ENCODE measurements at regions not wholly inside any gene's neighbourhood (a gene's known extent, or its start where the extent isn't known, plus 50 kb on each side); places are given as distances from the start of the nearest gene placed in this dataset.
"Not testable (repeated sequence)": the region's sequence is repeated elsewhere in the genome, so short reads cannot be mapped to it uniquely, and the experiment has no call there.

GRCh38 chr20:57107208-57107607 lies 159.2 kb downstream of the BMP7 start:
- ChIA-PET POLR2A (no interaction called here), CTCF (no interaction called here)

GRCh38 chr20:57108218-57108617 lies 158.2 kb downstream of the BMP7 start:
- POLR2A ChIA-PET, result no interaction called here
- CTCF ChIA-PET, result no interaction called here

DNA sequence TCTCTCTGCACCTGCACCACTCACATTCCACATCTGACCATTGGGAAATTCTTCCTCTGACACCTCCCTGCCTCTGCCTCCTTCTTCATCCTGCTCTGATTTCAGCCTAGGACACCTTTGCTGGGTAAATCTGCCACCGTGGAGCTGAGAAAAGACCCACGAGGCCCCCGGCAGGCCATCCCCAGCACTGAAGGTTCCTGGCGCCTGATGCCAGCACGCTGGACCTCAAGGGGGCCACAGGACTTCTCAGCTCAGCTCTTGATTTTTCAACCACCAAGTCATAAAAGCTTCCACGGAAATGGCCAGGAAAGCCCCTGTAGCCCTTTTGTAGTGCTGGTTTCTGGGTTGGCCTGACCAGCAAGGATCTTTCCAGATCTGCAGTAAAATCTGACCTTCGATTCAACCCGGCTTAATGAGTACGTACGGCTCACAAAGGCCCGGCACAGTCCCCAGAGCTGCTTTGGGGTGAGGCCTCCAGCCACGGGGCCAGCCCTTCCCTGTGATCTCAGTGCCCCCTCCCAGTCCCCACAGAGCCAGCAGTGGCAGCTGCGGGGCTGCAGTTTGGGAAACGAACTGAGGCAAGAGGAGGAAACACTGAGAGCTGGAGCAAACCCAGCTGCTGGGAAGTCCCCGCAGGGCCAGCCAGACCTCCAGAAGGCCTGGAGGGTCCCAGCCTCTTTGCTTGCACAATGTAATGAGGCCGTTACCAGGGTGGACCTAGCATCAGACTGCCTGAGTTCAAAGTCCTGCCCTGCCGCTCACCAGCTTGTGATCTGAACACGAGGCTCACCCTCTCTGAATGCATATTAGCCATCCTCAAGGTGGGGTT lies 157.5 kb downstream of the BMP7 start:
- POLR2A ChIA-PET, result no interaction called here
- CTCF ChIA-PET, result no interaction called here

DNA sequence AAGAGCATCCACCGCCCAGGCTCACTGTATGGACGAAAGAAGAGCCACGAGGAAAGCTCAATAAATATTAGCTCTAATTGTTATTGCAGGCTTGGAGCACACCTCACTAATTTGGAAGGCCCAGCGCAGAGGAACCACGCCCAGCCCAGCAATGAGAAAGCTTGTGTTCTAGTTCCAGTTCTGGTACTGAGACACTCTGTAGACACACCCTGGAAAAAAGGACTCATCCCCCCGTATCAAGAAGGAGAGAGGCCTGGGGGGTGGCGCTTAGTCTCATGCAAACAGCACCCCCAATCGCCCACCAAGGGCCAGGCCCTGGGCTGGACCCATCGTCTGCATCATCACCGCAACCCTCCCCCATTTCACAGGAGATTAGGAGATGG lies 156.9 kb downstream of the BMP7 start:
- POLR2A ChIA-PET, result no interaction called here
- CTCF ChIA-PET, result no interaction called here

DNA sequence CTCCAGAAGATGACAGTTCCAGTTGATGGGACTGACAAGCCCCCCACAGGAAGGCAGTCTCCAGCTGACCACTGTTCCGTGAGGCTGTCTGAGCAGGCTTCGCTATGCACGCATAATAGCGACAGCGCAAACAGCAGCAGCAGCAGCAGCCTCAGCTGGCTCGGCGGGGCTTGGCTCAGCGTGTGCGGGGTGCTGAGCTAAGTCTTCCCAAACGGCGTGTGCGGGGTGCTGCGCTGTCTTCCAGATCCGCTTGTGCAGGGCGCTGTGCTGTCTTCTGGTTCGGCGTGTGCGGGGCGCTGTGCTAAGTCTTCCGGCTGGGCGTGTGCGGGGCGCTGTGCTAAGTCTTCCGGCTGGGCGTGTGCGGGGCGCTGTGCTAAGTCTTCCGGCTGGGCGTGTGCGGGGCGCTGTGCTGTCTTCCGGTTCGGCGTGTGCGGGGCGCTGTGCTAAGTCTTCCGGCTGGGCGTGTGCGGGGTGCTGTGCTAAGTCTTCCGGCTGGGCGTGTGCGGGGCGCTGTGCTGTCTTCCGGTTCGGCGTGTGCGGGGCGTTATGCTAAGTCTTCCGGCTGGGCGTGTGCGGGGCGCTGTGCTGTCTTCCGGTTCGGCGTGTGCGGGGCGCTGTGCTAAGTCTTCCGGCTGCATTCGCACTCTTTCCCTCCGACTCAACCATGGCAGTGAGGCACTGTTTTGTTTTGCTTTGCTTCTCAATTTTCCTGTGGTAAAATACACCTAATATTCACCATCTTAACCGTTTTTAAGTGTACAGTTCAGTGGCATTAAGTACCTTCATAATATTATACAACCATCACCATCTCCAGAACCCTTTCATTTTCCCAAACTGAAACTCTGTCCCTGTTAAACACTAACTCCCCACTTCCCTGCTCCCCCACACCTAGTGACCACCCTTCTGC lies 156.1 kb downstream of the BMP7 start:
- POLR2A ChIA-PET, CTCF ChIA-PET: not testable (repeated sequence)

DNA sequence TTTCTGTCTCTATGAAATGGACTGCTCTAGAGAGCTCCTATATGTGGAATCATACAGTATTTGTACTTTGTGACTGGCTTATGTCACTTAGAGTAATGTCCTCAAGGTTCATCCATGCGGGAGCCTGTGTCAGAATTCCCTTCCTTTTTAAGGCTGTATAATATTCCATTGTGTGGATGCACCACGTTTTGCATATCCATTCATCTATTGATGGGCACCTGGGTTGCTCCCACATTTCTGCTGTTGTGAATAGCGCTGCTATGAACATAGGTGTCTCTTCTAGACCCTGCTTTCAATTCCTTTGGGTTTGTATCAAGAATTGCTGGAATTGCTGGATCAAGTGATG lies 155.4 kb downstream of the BMP7 start:
- CTCF ChIA-PET, result no interaction called here
- POLR2A ChIA-PET, result no interaction called here

DNA sequence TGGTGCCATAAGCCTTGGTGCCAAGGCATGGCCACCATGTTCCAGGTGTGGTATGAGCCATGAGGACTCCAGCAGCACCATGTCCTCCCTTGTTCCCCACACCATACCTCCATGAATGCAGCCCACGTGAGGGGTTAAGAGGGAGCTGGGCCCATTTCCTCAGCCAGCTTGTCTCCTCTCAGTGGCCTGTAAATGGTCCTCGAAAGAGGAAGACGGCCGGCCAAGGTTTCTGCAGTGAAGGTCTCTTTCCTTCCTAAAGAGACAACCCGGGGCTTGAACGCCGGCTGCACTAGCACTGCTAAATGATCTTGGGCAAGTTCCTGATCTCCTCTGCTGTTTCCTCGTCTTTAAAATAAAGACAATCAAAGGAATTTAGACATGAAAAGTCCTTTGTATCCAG lies 154.0 kb downstream of the BMP7 start:
- POLR2A ChIA-PET, result no interaction called here
- CTCF ChIA-PET, result no interaction called here

- POLR2A ChIA-PET, result no interaction called here
- CTCF ChIA-PET, result no interaction called here
Measured at GRCh38 chr20:57114290-57115005, 152.0 kb downstream of the BMP7 start.

DNA sequence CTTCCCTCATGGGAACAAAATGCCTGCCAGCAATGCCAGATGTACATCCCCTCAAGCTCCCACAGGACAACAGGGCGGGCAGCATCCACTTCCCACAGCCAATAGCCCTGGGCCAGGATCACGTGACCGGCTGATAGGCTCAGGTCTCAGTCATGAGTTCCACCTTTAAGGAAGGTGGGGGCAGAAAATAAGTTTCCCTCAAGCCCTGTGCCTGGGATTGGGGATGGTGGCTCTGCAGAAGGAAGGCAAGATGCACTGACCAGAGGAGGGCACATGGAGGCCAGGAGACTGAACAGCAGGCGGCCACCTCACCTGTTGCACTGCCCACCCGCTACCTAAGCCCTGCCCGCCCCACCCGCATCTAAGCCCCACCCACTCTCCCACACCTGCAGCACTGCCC lies 149.1 kb downstream of the BMP7 start:
- CTCF ChIA-PET, result no interaction called here

DNA sequence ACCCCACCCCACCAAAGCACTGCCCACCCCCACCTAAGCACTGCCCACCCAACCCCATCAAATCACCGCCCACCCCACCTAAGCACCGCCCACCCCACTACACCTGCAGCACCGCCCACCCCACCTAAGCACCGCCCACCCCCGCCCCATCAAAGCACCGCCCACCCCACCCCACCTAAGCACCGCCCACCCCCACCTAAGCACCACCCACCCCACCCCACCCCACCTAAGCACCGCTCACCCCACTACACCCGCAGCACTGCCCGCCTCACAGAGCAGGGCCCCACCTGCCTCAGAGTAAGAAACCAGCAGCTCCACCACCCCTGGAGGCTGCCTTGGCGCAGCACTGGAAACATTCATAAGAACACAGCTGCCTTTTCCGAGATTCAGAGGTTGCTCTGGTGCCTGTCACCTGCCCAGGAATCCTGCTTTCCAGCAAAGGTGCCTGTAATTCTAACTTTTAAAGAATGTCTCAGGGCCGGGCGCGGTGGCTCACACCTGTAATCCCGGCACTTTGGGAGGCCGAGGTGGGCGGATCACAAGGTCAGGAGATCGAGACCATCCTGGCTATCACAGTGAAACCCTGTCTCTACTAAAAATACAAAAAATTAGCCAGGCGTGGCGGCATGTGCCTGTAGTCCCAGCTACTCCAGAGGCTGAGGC lies 148.2 kb downstream of the BMP7 start:
- ChIA-PET POLR2A (no interaction called here), CTCF (no interaction called here)

More for the DNA sequence above, 149.1 kb downstream of the BMP7 start:
- POLR2A ChIA-PET, result no interaction called here
